ENCODE measurements at regions not wholly inside any gene's neighbourhood (a gene's known extent, or its start where the extent isn't known, plus 50 kb on each side); places are given as distances from the start of the nearest gene placed in this dataset.

DNA sequence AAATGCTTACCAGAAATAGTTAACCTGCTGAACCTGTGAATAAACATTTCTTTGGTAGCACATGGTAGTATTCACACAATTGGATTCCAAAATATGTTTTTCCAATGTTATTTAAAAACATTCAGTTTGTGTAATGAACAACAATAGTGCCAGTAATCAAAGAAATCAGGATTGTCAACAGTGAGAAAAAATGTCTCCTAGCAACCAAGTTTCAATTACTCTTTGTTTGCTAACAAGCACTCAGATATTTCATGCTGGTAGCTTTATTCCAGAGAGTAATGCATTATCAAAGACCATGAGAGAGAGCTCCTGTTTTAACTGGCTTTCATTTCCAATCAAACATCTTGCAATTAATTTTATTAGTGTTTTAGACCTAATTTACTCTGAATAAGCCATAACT is 768.1 kb upstream of the GRAMD2B start:
- TF ChIP-seq, protein P1, sequence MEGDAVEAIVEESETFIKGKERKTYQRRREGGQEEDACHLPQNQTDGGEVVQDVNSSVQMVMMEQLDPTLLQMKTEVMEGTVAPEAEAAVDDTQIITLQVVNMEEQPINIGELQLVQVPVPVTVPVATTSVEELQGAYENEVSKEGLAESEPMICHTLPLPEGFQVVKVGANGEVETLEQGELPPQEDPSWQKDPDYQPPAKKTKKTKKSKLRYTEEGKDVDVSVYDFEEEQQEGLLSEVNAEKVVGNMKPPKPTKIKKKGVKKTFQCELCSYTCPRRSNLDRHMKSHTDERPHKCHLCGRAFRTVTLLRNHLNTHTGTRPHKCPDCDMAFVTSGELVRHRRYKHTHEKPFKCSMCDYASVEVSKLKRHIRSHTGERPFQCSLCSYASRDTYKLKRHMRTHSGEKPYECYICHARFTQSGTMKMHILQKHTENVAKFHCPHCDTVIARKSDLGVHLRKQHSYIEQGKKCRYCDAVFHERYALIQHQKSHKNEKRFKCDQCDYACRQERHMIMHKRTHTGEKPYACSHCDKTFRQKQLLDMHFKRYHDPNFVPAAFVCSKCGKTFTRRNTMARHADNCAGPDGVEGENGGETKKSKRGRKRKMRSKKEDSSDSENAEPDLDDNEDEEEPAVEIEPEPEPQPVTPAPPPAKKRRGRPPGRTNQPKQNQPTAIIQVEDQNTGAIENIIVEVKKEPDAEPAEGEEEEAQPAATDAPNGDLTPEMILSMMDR (IDR thresholded peaks at IDR 0.05), result no peak
- TF ChIP-seq CEBPB (IDR thresholded peaks at IDR 0.05) (no peak), POLR2A (IDR thresholded peaks at IDR 0.05; ENCODE audit: low read length) (no peak), JUNB (IDR thresholded peaks at IDR 0.05) (no peak)
- TF ChIP-seq, protein P2, sequence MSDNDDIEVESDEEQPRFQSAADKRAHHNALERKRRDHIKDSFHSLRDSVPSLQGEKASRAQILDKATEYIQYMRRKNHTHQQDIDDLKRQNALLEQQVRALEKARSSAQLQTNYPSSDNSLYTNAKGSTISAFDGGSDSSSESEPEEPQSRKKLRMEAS (IDR thresholded peaks at IDR 0.05), result no peak
- TF ChIP-seq, protein P3, sequence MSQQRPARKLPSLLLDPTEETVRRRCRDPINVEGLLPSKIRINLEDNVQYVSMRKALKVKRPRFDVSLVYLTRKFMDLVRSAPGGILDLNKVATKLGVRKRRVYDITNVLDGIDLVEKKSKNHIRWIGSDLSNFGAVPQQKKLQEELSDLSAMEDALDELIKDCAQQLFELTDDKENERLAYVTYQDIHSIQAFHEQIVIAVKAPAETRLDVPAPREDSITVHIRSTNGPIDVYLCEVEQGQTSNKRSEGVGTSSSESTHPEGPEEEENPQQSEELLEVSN (IDR thresholded peaks at IDR 0.05; ENCODE audit: borderline replicate concordance, low read depth), result no peak
